Body of pancreas (tissue), 4 donors: ENCODE measurements at regions not wholly inside any gene's neighbourhood (a gene's known extent, or its start where the extent isn't known, plus 50 kb on each side); places are given as distances from the start of the nearest gene placed in this dataset.

Experiments
- ATAC-seq: fragments of 150-250 bp; one replicate; pipeline ENCODE4 v1.9.1; 2016
- DNase-seq, 4 donors: peaks; one replicate each; pipeline ENCODE4 v3.0.0-alpha.2; 2019
- H3K27ac ChIP-seq, 4 donors: fragments of 200-600 bp; sonication (generic); 1 replicate in 3 of 4; 2 replicates in 1 of 4; pipeline versions ENCODE4 v1.5.1 to v1.6.1; 2016 to 2019; ENCODE audit warnings: mild to moderate bottlenecking in 1 of 4, mixed read lengths in 1 of 4, moderate library complexity in 1 of 4
- H3K27me3 ChIP-seq, 2 donors: fragments of 200-600 bp; sonication (generic); one replicate each; pipeline ENCODE4 v1.6.0; 2016; ENCODE audit warnings: mild to moderate bottlenecking in 1 of 2
- H3K36me3 ChIP-seq, 2 donors: fragments of 200-600 bp; sonication (generic); replicated peaks in 1 of 2; 2 replicates each; pipeline ENCODE4 v1.5.1; 2016; ENCODE audit warnings: low read depth in 2 of 2; ENCODE audit not compliant: insufficient read depth in 1 of 2
- H3K4me1 ChIP-seq: fragments of 200-600 bp; sonication (generic); one replicate; pipeline ENCODE4 v1.6.0; 2016
- H3K4me3 ChIP-seq, 2 donors: fragments of 200-600 bp; sonication (generic); 1 replicate in 1 of 2; 2 replicates in 1 of 2; pipeline ENCODE4 v1.5.1; 2016 to 2019
- H3K9me3 ChIP-seq, 3 donors: fragments of 200-600 bp; sonication (generic); 1 replicate in 2 of 3; 2 replicates in 1 of 3; pipeline ENCODE4 v1.5.1; 2016
- POLR2A ChIP-seq, 3 donors: fragments of 450-650 bp; IDR thresholded peaks; one replicate each; pipeline ENCODE4 v1.6.1; 2016; ENCODE audit warnings: antibody characterized with exemption in 3 of 3, mild to moderate bottlenecking in 2 of 3
- WGBS, 2 donors: methylation state at CpG; one replicate each; pipeline ENCODE4 v1.1.5; 2017; 5-methylcytosine and 5-hydroxymethylcytosine counted together
- intact Hi-C: fragments of 100-400 bp; cut with DNase I; formaldehyde crosslinking; loops from one replicate; pipeline ENCODE4 v1.15.1; 2023
- TF ChIP-seq, protein P1 (sequence below), 7 experiments: fragments of 450-650 bp in 4 of 7; fragments of 200-600 bp in 3 of 7; sonication (generic) in 3 of 7; IDR thresholded peaks; one replicate each; pipeline ENCODE4 v1.5.1; 2016 to 2019; ENCODE audit warnings: antibody characterized with exemption in 7 of 7

DNA sequence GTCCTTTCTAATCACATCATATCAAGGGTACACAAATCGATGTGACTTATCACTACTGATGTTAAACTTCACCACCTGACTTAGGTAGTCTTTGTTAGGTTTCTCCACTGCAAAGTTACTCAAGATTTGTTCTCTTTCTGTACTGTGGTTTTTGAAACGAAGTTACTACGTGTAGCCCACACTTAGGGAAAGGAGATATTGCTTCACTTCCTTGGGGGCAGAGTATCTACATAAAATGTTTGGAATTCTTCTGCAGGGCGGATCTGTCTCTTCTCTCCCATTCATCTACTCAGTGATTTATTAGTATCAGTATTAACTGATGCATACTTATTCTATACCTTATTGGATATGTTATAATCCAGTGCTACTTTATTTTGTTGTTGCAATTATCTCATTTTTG, 403.6 kb upstream of the MON1B start:
- H3K4me1 ChIP-seq: no peaks in the 10 kb centered on the region
- 42 to 49% methylated on average over 4 of the region's 4 CpGs for whole genome bisulfite sequencing, 2 donors
- no peaks in the 10 kb centered on the region for H3K36me3 ChIP-seq
- H3K27ac ChIP-seq: no peak overlapping the region
- DNase-seq (no peak), ATAC-seq (no peak)
- intact Hi-C loops: no loop called here
- no peak overlapping the region for H3K4me3 ChIP-seq
- no peaks in the 10 kb centered on the region for H3K9me3 ChIP-seq
- H3K27me3 ChIP-seq: no peaks in the 10 kb centered on the region
- TF ChIP-seq, protein P1, sequence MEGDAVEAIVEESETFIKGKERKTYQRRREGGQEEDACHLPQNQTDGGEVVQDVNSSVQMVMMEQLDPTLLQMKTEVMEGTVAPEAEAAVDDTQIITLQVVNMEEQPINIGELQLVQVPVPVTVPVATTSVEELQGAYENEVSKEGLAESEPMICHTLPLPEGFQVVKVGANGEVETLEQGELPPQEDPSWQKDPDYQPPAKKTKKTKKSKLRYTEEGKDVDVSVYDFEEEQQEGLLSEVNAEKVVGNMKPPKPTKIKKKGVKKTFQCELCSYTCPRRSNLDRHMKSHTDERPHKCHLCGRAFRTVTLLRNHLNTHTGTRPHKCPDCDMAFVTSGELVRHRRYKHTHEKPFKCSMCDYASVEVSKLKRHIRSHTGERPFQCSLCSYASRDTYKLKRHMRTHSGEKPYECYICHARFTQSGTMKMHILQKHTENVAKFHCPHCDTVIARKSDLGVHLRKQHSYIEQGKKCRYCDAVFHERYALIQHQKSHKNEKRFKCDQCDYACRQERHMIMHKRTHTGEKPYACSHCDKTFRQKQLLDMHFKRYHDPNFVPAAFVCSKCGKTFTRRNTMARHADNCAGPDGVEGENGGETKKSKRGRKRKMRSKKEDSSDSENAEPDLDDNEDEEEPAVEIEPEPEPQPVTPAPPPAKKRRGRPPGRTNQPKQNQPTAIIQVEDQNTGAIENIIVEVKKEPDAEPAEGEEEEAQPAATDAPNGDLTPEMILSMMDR (IDR thresholded peaks at IDR 0.05): no peak
- no peak for TF ChIP-seq POLR2A (IDR thresholded peaks at IDR 0.05)

DNA sequence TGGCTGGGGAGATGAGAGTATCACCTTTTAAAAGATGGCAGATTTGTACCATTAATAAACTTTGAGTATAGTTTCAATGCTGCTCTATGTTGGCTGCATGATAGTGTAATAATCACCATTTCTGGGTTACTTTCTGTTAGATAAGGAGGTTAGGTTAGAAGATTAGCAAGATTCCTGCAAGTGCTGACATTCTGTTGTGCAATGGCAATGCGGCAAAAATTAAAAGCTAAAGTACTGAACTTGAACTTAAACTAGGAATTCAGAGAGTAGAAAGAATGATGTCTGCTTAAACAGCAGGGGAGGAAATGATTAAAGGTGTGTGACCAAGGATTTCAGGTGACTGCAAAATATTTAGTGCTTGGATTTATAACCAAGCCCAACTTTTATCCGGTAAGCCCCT, 399.8 kb upstream of the MON1B start:
- intact Hi-C loops: no loop called here

DNA sequence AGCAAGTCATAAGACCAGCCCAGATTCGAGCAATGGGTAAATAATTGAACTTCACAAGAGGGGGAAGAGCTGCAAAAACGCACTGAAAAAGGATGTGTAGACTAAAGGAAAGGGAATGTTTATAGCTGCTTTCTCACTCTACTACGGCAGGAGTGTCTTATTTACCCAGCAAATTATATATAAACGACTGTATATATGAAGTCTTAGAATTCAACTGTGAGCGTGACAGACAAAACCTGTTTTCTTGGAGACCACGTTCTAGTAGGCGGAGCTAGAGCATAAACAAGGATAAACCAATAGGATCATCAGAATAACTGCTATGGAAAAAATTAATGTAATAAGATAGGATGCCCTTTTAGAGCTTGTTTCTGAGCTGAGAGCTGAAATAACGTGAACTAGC, 394.6 kb upstream of the MON1B start:
- Histone ChIP-seq H3K27ac (no peak overlapping the region), H3K36me3 (no peaks in the 10 kb centered on the region), H3K27me3 (no peaks in the 10 kb centered on the region), H3K4me3 (no peak overlapping the region), H3K4me1 (no peaks in the 10 kb centered on the region), H3K9me3 (no peaks in the 10 kb centered on the region)
- no peak for TF ChIP-seq POLR2A (IDR thresholded peaks at IDR 0.05)
- TF ChIP-seq, protein P1 (IDR thresholded peaks at IDR 0.05): no peak
- no peak for DNase-seq
- no peak for ATAC-seq
- intact Hi-C loops: no loop called here
- WGBS, 2 donors: 61 to 62% methylated on average over 8 of the region's 8 CpGs

More for the DNA sequence above, 399.8 kb upstream of the MON1B start:
- Histone ChIP-seq H3K36me3 (no peaks in the 10 kb centered on the region), H3K27ac (no peak overlapping the region), H3K4me3 (no peak overlapping the region), H3K4me1 (no peaks in the 10 kb centered on the region), H3K27me3 (no peaks in the 10 kb centered on the region), H3K9me3 (no peaks in the 10 kb centered on the region)
- no peak for TF ChIP-seq POLR2A (IDR thresholded peaks at IDR 0.05)
- TF ChIP-seq, protein P1 (IDR thresholded peaks at IDR 0.05): no peak
- ATAC-seq: no peak
- no peak for DNase-seq
- 57 to 58% methylated on average over 2 of the region's 2 CpGs for WGBS, 2 donors

DNA sequence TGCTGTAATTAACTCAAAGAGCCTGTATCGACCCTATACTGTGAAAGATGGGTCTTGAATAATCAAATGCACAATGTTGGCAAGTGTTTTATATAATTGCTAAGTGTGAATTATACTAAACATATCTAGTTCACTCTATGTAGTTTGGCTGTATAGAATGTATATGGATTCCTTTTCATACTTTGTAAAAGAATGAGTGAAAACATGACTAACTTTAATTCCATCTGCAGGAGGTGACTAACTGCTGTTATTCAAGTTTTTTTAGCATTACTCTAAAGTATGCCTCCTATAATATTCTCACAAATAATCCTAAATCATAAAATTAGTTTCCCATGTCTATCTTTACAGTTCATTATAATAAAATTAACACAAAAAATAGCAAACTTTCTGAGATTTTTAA, 394.0 kb upstream of the MON1B start:
- Histone ChIP-seq H3K27me3 (no peaks in the 10 kb centered on the region), H3K9me3 (no peaks in the 10 kb centered on the region), H3K4me3 (no peak overlapping the region), H3K27ac (no peak overlapping the region), H3K36me3 (no peaks in the 10 kb centered on the region), H3K4me1 (no peaks in the 10 kb centered on the region)
- 69 to 80% methylated on average over 1 of the region's 1 CpG for WGBS, 2 donors
- intact Hi-C loops: no loop called here
- TF ChIP-seq, protein P1 (IDR thresholded peaks at IDR 0.05): no peak
- TF ChIP-seq POLR2A (IDR thresholded peaks at IDR 0.05): no peak
- ATAC-seq: no peak
- no peak for DNase-seq

DNA sequence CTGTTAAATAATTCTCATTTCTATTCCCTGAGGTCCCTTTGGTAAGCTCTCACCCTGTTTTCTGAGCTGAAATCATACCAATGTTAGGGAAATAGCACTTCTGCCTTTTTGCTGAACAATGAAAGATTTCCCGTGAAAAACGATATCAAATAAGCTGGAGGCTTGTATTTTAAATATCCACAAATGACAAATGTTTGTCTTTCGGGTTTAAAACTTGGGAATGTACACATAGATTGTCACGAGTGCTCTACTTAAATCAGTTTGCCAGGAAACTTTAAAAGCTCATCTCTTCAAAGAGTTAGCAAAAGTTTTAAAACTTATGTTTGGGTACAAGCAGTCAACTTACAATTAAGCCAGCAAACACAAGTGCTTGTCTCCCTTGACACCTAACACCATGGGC, 393.5 kb upstream of the MON1B start:
- intact Hi-C loops: no loop called here
- DNase-seq (no peak), ATAC-seq (no peak)
- no peak overlapping the region for H3K4me3 ChIP-seq
- WGBS, 2 donors: 66% methylated on average over 4 of the region's 4 CpGs
- H3K4me1 ChIP-seq: no peaks in the 10 kb centered on the region
- H3K9me3 ChIP-seq: no peaks in the 10 kb centered on the region
- H3K27ac ChIP-seq: no peak overlapping the region
- no peaks in the 10 kb centered on the region for H3K27me3 ChIP-seq
- H3K36me3 ChIP-seq: no peaks in the 10 kb centered on the region
- no peak for TF ChIP-seq POLR2A (IDR thresholded peaks at IDR 0.05)
- TF ChIP-seq, protein P1 (IDR thresholded peaks at IDR 0.05): no peak
